ENCODE measurements at regions not wholly inside any gene's neighbourhood (a gene's known extent, or its start where the extent isn't known, plus 50 kb on each side); places are given as distances from the start of the nearest gene placed in this dataset.

DNA sequence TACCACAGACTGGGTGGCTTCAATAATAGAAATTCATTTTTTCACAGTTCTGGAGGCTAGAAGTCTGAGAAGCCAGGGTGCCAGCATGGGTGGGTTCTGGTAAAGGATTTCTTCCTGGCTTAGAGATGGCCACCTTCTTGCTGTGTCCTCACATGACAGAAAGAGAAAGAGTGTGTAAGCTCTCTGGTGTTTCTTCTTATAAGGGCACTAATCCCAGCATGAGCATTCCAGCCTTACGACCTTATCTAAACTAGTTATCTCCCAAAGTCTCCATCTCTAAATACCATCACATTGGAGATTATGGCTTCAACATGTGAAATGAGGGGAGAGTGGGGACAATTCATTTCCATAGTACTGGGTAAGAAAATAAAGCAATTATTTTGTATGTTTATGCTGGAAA lies 226.5 kb upstream of the TUSC1 start:
- TF ChIP-seq, protein P1, sequence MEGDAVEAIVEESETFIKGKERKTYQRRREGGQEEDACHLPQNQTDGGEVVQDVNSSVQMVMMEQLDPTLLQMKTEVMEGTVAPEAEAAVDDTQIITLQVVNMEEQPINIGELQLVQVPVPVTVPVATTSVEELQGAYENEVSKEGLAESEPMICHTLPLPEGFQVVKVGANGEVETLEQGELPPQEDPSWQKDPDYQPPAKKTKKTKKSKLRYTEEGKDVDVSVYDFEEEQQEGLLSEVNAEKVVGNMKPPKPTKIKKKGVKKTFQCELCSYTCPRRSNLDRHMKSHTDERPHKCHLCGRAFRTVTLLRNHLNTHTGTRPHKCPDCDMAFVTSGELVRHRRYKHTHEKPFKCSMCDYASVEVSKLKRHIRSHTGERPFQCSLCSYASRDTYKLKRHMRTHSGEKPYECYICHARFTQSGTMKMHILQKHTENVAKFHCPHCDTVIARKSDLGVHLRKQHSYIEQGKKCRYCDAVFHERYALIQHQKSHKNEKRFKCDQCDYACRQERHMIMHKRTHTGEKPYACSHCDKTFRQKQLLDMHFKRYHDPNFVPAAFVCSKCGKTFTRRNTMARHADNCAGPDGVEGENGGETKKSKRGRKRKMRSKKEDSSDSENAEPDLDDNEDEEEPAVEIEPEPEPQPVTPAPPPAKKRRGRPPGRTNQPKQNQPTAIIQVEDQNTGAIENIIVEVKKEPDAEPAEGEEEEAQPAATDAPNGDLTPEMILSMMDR (conservative IDR thresholded peaks at IDR 0.05; ENCODE audit: low read depth, low read length) = no peak
- Histone ChIP-seq H3K4me2 (no peak overlapping the region), H3K27ac (no peak overlapping the region), H3K4me1 (ENCODE audit: low read depth, poor library complexity, severe bottlenecking) (no peaks in the 10 kb centered on the region), H2AFZ (ENCODE audit: low read depth) (no peak overlapping the region), H3K9ac (no peak overlapping the region), H3K79me2 (ENCODE audit: insufficient read depth, low read depth) (no peaks in the 10 kb centered on the region), H3K4me3 (IDR thresholded peaks at IDR 0.05; ENCODE audit: insufficient read depth, low read depth, low read length) (no peak overlapping the region), H3K36me3 (ENCODE audit: insufficient read depth) (no peaks in the 10 kb centered on the region), H4K20me1 (ENCODE audit: insufficient read depth) (no peaks in the 10 kb centered on the region), H3K27me3 (ENCODE audit: insufficient read depth, low read depth) (no peaks in the 10 kb centered on the region)

DNA sequence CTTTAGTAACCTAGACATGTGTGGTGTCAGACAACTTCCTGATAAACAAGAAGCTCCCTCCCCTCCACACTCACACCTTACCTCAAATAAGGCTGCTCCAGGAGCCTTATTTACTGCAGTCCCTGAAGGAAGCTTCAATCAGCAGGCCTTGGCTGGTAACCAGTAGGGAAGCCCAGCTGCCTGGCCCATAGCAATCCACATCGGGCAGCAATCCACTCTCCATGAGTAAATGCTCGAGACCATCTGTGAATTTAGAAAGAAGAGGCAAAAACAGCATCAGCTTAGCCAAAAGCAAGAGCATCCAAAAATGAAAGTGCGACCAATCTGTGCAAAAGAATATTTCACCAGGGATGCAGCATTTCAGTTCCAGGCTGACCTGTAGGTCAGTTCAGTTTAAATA lies 213.3 kb upstream of the TUSC1 start:
- H3K4me1 ChIP-seq (ENCODE audit: low read depth, poor library complexity, severe bottlenecking) = no peaks in the 10 kb centered on the region
- no peaks in the 10 kb centered on the region for H3K36me3 ChIP-seq (ENCODE audit: insufficient read depth)
- TF ChIP-seq, protein P1 (conservative IDR thresholded peaks at IDR 0.05; ENCODE audit: low read depth, low read length) = no peak
- no peaks in the 10 kb centered on the region for H3K27me3 ChIP-seq (ENCODE audit: insufficient read depth, low read depth)
- H3K79me2 ChIP-seq (ENCODE audit: insufficient read depth, low read depth) = no peaks in the 10 kb centered on the region
- H3K9ac ChIP-seq = no peak overlapping the region
- no peak overlapping the region for H2AFZ ChIP-seq (ENCODE audit: low read depth)
- no peak overlapping the region for H3K27ac ChIP-seq
- no peak overlapping the region for H3K4me3 ChIP-seq (IDR thresholded peaks at IDR 0.05; ENCODE audit: insufficient read depth, low read depth, low read length)
- H3K4me2 ChIP-seq = no peak overlapping the region
- no peaks in the 10 kb centered on the region for H4K20me1 ChIP-seq (ENCODE audit: insufficient read depth)

DNA sequence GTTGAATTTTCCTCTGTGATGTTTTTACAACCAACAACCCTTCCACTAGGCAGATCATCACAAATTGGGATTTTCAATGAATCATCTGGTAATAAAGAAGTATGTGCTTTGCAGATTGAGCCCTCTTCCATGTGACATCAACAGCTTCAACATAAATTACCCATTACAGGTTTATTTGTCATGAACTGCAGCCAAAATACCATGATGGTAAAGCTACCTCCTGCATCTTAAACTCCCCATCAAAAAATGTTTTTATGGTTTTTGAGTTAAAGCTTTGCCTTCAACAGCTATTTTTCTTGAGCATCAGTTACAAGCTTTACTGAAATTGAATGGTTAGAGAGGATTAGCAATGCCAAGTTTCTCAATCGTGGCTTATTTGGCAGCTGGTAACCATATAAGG lies 211.4 kb upstream of the TUSC1 start:
- TF ChIP-seq, protein P1 (conservative IDR thresholded peaks at IDR 0.05; ENCODE audit: low read depth, low read length) = no peak
- no peaks in the 10 kb centered on the region for H4K20me1 ChIP-seq (ENCODE audit: insufficient read depth)

DNA sequence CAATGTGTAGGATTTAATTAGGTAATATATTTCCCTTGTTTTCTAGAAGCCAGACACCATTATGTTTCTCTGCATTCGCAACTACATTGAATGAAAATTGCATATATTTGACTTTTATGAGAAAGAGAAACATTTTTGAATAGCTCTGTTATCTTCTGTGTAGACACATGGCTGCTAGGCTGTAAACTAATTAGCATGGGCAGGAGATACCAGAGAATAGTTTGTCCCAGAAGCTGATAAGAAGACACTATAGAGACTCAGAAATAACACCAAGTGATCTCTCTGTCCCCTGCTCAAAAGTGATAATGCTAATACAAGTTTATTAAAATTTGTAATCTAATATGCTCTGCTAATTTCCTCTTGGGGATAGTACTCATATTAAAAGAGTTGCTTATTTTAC lies 198.0 kb upstream of the TUSC1 start:
- no peaks in the 10 kb centered on the region for H3K4me1 ChIP-seq (ENCODE audit: low read depth, poor library complexity, severe bottlenecking)
- TF ChIP-seq, protein P1 (conservative IDR thresholded peaks at IDR 0.05; ENCODE audit: low read depth, low read length) = no peak
- no peak overlapping the region for H3K4me3 ChIP-seq (IDR thresholded peaks at IDR 0.05; ENCODE audit: insufficient read depth, low read depth, low read length)
- no peaks in the 10 kb centered on the region for H4K20me1 ChIP-seq (ENCODE audit: insufficient read depth)
- no peaks in the 10 kb centered on the region for H3K27me3 ChIP-seq (ENCODE audit: insufficient read depth, low read depth)
- H2AFZ ChIP-seq (ENCODE audit: low read depth) = no peak overlapping the region
- no peak overlapping the region for H3K27ac ChIP-seq
- no peaks in the 10 kb centered on the region for H3K36me3 ChIP-seq (ENCODE audit: insufficient read depth)
- no peak overlapping the region for H3K4me2 ChIP-seq
- no peaks in the 10 kb centered on the region for H3K79me2 ChIP-seq (ENCODE audit: insufficient read depth, low read depth)
- no peak overlapping the region for H3K9ac ChIP-seq

More for the DNA sequence above, 211.4 kb upstream of the TUSC1 start:
- H3K9ac ChIP-seq = no peak overlapping the region
- H3K36me3 ChIP-seq (ENCODE audit: insufficient read depth) = no peaks in the 10 kb centered on the region
- H3K4me1 ChIP-seq (ENCODE audit: low read depth, poor library complexity, severe bottlenecking) = no peaks in the 10 kb centered on the region
- no peak overlapping the region for H3K27ac ChIP-seq
- no peak overlapping the region for H3K4me3 ChIP-seq (IDR thresholded peaks at IDR 0.05; ENCODE audit: insufficient read depth, low read depth, low read length)
- no peak overlapping the region for H2AFZ ChIP-seq (ENCODE audit: low read depth)
- no peaks in the 10 kb centered on the region for H3K27me3 ChIP-seq (ENCODE audit: insufficient read depth, low read depth)
- H3K79me2 ChIP-seq (ENCODE audit: insufficient read depth, low read depth) = no peaks in the 10 kb centered on the region
- no peak overlapping the region for H3K4me2 ChIP-seq

Data from KMS-11 (cell line).